HG02798 (cell line): ENCODE measurements at regions not wholly inside any gene's neighbourhood (a gene's known extent, or its start where the extent isn't known, plus 50 kb on each side); places are given as distances from the start of the nearest gene placed in this dataset.

Experiments used
- ATAC-seq: cut with Tn5 transposase; IDR thresholded peaks from one replicate; pipeline ENCODE4 v1.9.1; 2021; ENCODE audit warnings: mild to moderate bottlenecking; ENCODE audit not compliant: unreplicated experiment, poor library complexity

- no peak for ATAC-seq
These were observed 71.7 kb upstream of the SIX3 start for GRCh38 chr2:44869761-44870160.

GRCh38 chr2:44877417-44877816, 64.1 kb upstream of the SIX3 start:
- no peak for ATAC-seq

GRCh38 chr2:44879269-44880124, 62.0 kb upstream of the SIX3 start:
- ATAC-seq: no peak

GRCh38 chr2:44880125-44880483, 61.4 kb upstream of the SIX3 start:
- ATAC-seq: no peak

GRCh38 chr2:44881856-44882255, 59.6 kb upstream of the SIX3 start:
- ATAC-seq: no peak

GRCh38 chr2:44883356-44883755, 58.1 kb upstream of the SIX3 start:
- ATAC-seq: no peak

GRCh38 chr2:44884231-44884630, 57.3 kb upstream of the SIX3 start:
- ATAC-seq: no peak

- ATAC-seq: no peak
These were observed 56.8 kb upstream of the SIX3 start for GRCh38 chr2:44884677-44885076.

GRCh38 chr2:44886414-44886813, 55.1 kb upstream of the SIX3 start:
- ATAC-seq: no peak

GRCh38 chr2:44889096-44889495, 52.4 kb upstream of the SIX3 start:
- no peak for ATAC-seq
